AG04450 (cell line): ENCODE measurements at regions not wholly inside any gene's neighbourhood (a gene's known extent, or its start where the extent isn't known, plus 50 kb on each side); places are given as distances from the start of the nearest gene placed in this dataset.
"Not testable (repeated sequence)": the region's sequence is repeated elsewhere in the genome, so short reads cannot be mapped to it uniquely, and the experiment has no call there.

Experiments used
- CTCF ChIA-PET: fragments of 300-600, 350-600 bp; formaldehyde crosslinking; extraction: SDS; loops from one replicate; lab custom pipeline; 2022; ENCODE audit warnings: antibody characterized with exemption, inconsistent platforms; lab: Charles Lee
- POLR2A ChIA-PET: fragments of 350-600 bp; formaldehyde crosslinking; extraction: SDS; loops from one replicate; lab custom pipeline; 2021; ENCODE audit warnings: antibody characterized with exemption, inconsistent platforms; lab: Yijun Ruan, JAX
- DNase-seq: peaks from one replicate; pipeline ENCODE4 v3.0.0-alpha.2; 2011; ENCODE audit warnings: low read depth, low spot score
- H3K27ac ChIP-seq: one replicate; pipeline ENCODE4 v1.5.1; 2012; ENCODE audit warnings: low read depth, low read length, control low read depth
- H3K27me3 ChIP-seq: one replicate; pipeline ENCODE4 v1.6.0; 2012; ENCODE audit warnings: low read length; ENCODE audit not compliant: control insufficient read depth, insufficient read depth
- H3K4me3 ChIP-seq: 2 replicates; pipeline ENCODE4 v1.5.1; 2011; ENCODE audit warnings: mild to moderate bottlenecking, low read depth, low read length, control low read depth
- H3K9me3 ChIP-seq: 2 replicates; pipeline ENCODE4 v1.5.1; 2012; ENCODE audit warnings: low read length; ENCODE audit not compliant: control insufficient read depth, insufficient read depth
- TF ChIP-seq, protein P1 (sequence below): IDR thresholded peaks from 2 replicates; pipeline ENCODE4 v1.5.1; 2011; ENCODE audit warnings: low read depth, low read length, control low read depth, inconsistent platforms

DNA sequence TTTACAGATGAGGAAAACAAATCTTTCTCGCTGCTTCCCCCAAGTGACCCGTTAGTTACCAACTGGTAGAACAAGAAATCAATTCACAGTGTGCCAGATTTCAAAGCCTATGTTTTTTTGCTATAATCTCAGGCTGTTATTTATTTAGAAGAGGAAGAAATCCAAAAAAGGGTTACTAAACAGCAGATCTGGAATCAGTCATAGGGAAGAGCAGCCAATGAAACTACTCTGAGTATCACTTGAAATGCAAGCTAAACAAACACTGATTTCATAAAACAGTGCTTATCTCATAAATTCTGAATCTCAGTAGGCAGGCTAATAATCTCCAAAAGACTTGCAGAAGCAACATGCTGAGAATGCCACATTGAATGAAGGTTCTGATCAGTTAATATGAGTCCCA is 829.5 kb upstream of the ACO1 start:
- no peak for DNase-seq
- ChIA-PET CTCF (no interaction called here), POLR2A (no interaction called here)
- Histone ChIP-seq H3K9me3 (no peaks in the 10 kb centered on the region), H3K4me3 (no peak overlapping the region), H3K27me3 (no peaks in the 10 kb centered on the region), H3K27ac (no peak overlapping the region)
- TF ChIP-seq, protein P1, sequence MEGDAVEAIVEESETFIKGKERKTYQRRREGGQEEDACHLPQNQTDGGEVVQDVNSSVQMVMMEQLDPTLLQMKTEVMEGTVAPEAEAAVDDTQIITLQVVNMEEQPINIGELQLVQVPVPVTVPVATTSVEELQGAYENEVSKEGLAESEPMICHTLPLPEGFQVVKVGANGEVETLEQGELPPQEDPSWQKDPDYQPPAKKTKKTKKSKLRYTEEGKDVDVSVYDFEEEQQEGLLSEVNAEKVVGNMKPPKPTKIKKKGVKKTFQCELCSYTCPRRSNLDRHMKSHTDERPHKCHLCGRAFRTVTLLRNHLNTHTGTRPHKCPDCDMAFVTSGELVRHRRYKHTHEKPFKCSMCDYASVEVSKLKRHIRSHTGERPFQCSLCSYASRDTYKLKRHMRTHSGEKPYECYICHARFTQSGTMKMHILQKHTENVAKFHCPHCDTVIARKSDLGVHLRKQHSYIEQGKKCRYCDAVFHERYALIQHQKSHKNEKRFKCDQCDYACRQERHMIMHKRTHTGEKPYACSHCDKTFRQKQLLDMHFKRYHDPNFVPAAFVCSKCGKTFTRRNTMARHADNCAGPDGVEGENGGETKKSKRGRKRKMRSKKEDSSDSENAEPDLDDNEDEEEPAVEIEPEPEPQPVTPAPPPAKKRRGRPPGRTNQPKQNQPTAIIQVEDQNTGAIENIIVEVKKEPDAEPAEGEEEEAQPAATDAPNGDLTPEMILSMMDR: no peak

- POLR2A ChIA-PET: no interaction called here
- TF ChIP-seq, protein P1: no peak
- CTCF ChIA-PET: no interaction called here
- no peak overlapping the region for H3K27ac ChIP-seq
- H3K4me3 ChIP-seq: no peak overlapping the region
- H3K9me3 ChIP-seq: no peaks in the 10 kb centered on the region
- H3K27me3 ChIP-seq: no peaks in the 10 kb centered on the region
- no peak for DNase-seq
These were observed 827.6 kb upstream of the ACO1 start for GRCh38 chr9:31556667-31557463.

DNA sequence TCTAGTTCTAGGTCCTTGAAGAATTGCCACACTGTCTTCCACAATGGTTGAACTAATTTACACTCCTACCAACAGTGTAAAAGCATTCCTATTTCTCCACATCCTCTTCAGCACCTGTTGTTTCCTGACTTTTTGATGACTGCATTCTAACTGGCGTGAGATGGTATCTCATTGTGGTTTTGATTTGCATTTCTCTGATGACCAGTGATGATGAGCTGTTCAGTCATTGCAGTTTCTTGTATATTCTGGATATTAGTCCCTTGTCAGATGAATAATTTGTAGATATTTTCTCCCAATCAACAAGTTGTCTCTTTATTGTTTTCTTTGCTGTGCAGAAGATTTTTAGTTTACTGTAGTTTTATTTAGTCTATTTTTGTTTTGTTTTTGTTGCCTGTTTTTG is 812.3 kb upstream of the ACO1 start:
- H3K27me3 ChIP-seq, POLR2A ChIA-PET, H3K4me3 ChIP-seq, DNase-seq, CTCF ChIA-PET, H3K9me3 ChIP-seq, H3K27ac ChIP-seq: not testable (repeated sequence)

- H3K9me3 ChIP-seq: no peaks in the 10 kb centered on the region
- H3K27ac ChIP-seq: no peak overlapping the region
- H3K4me3 ChIP-seq: no peak overlapping the region
- POLR2A ChIA-PET: no interaction called here
- H3K27me3 ChIP-seq: no peaks in the 10 kb centered on the region
- CTCF ChIA-PET: no interaction called here
- TF ChIP-seq, protein P1: no peak
- DNase-seq: no peak
These were observed 810.9 kb upstream of the ACO1 start for GRCh38 chr9:31573561-31573960.

GRCh38 chr9:31574006-31574765 is 810.3 kb upstream of the ACO1 start:
- ChIA-PET CTCF (no interaction called here), POLR2A (no interaction called here)
- Histone ChIP-seq H3K9me3 (no peaks in the 10 kb centered on the region), H3K27me3 (no peaks in the 10 kb centered on the region), H3K27ac (no peak overlapping the region), H3K4me3 (no peak overlapping the region)
- TF ChIP-seq, protein P1: no peak
- no peak for DNase-seq
